ENCODE measurements at regions not wholly inside any gene's neighbourhood (a gene's known extent, or its start where the extent isn't known, plus 50 kb on each side); places are given as distances from the start of the nearest gene placed in this dataset.

GRCh38 chr11:19562156-19562555 is 150.5 kb upstream of the NAV2 start:
- no peaks in the 10 kb centered on the region for H3K9me3 ChIP-seq (ENCODE audit: control insufficient read depth in 2 of 2, low read length in 2 of 2)
- no peak overlapping the region for H3K4me3 ChIP-seq (ENCODE audit: low read length in 2 of 2)

DNA sequence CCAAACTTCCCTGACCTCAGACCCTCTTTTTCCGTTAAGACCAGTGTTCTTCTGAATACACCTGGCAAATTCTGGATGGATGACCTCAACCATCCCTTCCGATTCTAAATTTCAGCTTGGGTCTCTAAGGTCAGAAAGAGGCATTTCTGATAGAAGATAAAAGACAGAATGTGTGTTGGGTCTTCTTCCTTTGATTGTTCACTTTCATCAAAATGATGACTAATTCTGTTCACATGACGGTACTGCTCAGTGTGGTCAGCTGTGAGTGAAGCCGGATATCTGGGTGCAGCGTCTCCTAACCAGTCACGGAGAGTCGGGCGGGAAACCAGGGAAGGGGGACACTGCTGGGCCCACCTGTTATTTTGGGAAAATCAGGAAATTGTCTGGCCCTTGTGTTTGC is 151.6 kb upstream of the NAV2 start:
- Histone ChIP-seq H3K4me3 (ENCODE audit: low read length in 2 of 2) (no peak overlapping the region), H3K36me3 (ENCODE audit: control insufficient read depth in 2 of 2, insufficient read depth in 2 of 2, low read length in 2 of 2) (no peaks in the 10 kb centered on the region), H3K27ac (ENCODE audit: low read length) (no peak overlapping the region), H3K9ac (ENCODE audit: low read length in 2 of 2) (no peak overlapping the region), H3K4me1 (ENCODE audit: control insufficient read depth, insufficient read depth, low read length) (peaks cover 27% of the 10 kb centered on the region), H3K9me3 (ENCODE audit: control insufficient read depth in 2 of 2, low read length in 2 of 2) (no peaks in the 10 kb centered on the region), H3K27me3 (ENCODE audit: control insufficient read depth in 1 of 2, insufficient read depth in 2 of 2, low read length in 2 of 2) (no peaks in the 10 kb centered on the region)

More at GRCh38 chr11:19562156-19562555, 150.5 kb upstream of the NAV2 start:
- H3K27me3 ChIP-seq (ENCODE audit: control insufficient read depth in 1 of 2, insufficient read depth in 2 of 2, low read length in 2 of 2) = no peaks in the 10 kb centered on the region
- no peaks in the 10 kb centered on the region for H3K36me3 ChIP-seq (ENCODE audit: control insufficient read depth in 2 of 2, insufficient read depth in 2 of 2, low read length in 2 of 2)
- H3K4me1 ChIP-seq (ENCODE audit: control insufficient read depth, insufficient read depth, low read length) = peaks cover 39% of the 10 kb centered on the region
- peak overlapping the region in 1 of 2 donors; percentile 12 for H3K9ac ChIP-seq (ENCODE audit: low read length in 2 of 2)
- no peak overlapping the region for H3K27ac ChIP-seq (ENCODE audit: low read length)

- H3K27ac ChIP-seq (ENCODE audit: low read length) = no peak overlapping the region
- H3K36me3 ChIP-seq (ENCODE audit: control insufficient read depth in 2 of 2, insufficient read depth in 2 of 2, low read length in 2 of 2) = no peaks in the 10 kb centered on the region
- H3K27me3 ChIP-seq (ENCODE audit: control insufficient read depth in 1 of 2, insufficient read depth in 2 of 2, low read length in 2 of 2) = no peaks in the 10 kb centered on the region
- H3K4me3 ChIP-seq (ENCODE audit: low read length in 2 of 2) = no peak overlapping the region
- no peaks in the 10 kb centered on the region for H3K9me3 ChIP-seq (ENCODE audit: control insufficient read depth in 2 of 2, low read length in 2 of 2)
- H3K4me1 ChIP-seq (ENCODE audit: control insufficient read depth, insufficient read depth, low read length) = peaks cover 21% of the 10 kb centered on the region
- no peak overlapping the region for H3K9ac ChIP-seq (ENCODE audit: low read length in 2 of 2)
Measured at GRCh38 chr11:19560156-19560555, 152.5 kb upstream of the NAV2 start.

GRCh38 chr11:19559746-19560145 is 152.9 kb upstream of the NAV2 start:
- no peak overlapping the region for H3K27ac ChIP-seq (ENCODE audit: low read length)
- H3K27me3 ChIP-seq (ENCODE audit: control insufficient read depth in 1 of 2, insufficient read depth in 2 of 2, low read length in 2 of 2) = no peaks in the 10 kb centered on the region
- H3K9me3 ChIP-seq (ENCODE audit: control insufficient read depth in 2 of 2, low read length in 2 of 2) = no peaks in the 10 kb centered on the region
- peaks cover 17% of the 10 kb centered on the region for H3K4me1 ChIP-seq (ENCODE audit: control insufficient read depth, insufficient read depth, low read length)
- H3K36me3 ChIP-seq (ENCODE audit: control insufficient read depth in 2 of 2, insufficient read depth in 2 of 2, low read length in 2 of 2) = no peaks in the 10 kb centered on the region
- H3K9ac ChIP-seq (ENCODE audit: low read length in 2 of 2) = no peak overlapping the region
- H3K4me3 ChIP-seq (ENCODE audit: low read length in 2 of 2) = no peak overlapping the region

DNA sequence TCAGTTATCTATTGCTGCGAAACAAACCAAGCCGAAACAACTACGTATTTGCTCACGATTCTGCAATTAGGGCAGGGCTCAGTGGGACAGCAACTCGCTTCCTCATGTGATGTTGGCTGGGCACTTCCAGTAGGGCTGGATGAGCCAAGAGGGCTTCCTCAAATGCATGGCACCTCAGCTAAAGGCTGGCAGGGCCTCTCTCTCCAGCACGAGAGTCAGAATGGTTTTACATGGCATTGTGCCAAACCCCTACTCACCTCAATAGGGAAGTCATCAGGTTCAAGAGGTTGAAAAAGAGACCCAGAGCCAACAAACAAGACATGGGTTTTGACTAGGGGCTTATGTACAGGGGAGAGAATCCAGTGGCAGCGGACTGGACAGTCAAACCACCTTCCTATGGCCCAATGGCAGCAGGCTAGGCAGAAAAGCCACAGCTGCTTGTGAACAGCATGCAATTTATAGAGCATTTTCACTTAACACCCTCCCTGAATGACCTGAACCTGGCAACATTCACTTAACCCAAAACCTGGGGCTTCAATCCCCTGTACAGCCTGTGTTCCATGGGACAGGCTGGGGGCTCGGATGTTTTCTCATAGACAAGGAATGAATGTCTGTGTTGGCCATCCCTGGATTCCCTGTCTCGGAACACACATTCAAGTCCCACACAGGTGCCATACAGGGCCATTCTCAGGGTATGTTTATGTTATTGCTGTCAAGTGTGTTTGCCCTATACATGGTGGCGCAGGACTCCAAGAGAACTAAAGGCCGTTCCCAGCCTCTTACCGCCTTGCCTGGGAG is 154.2 kb upstream of the NAV2 start:
- Histone ChIP-seq H3K27ac (ENCODE audit: low read length) (no peak overlapping the region), H3K4me3 (ENCODE audit: low read length in 2 of 2) (no peak overlapping the region), H3K4me1 (ENCODE audit: control insufficient read depth, insufficient read depth, low read length) (peaks cover 14% of the 10 kb centered on the region), H3K36me3 (ENCODE audit: control insufficient read depth in 2 of 2, insufficient read depth in 2 of 2, low read length in 2 of 2) (no peaks in the 10 kb centered on the region), H3K9me3 (ENCODE audit: control insufficient read depth in 2 of 2, low read length in 2 of 2) (no peaks in the 10 kb centered on the region), H3K9ac (ENCODE audit: low read length in 2 of 2) (no peak overlapping the region), H3K27me3 (ENCODE audit: control insufficient read depth in 1 of 2, insufficient read depth in 2 of 2, low read length in 2 of 2) (no peaks in the 10 kb centered on the region)

DNA sequence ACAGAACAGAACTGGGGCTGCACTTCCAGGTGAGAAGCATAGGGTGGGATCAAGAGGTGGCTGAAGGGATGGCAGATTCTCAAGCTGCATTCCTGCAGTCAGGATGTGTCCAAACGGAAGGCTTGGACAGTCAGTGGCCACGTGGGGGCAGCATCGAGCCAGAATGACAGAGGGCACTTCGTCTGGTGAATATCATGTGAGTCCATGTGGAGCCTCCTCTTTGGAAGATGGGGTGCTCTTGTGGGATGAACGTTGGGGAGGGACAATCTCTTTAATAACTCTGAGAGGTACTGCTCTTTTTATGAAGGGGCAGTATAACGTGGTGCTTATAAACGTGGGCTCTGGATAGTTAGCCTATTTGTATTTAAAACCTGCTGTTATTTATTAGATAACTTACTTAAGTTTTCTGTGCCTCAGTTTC is 154.9 kb upstream of the NAV2 start:
- H3K9ac ChIP-seq (ENCODE audit: low read length in 2 of 2) = no peak overlapping the region
- H3K27ac ChIP-seq (ENCODE audit: low read length) = no peak overlapping the region

GRCh38 chr11:19557185-19557584 is 155.5 kb upstream of the NAV2 start:
- H3K9me3 ChIP-seq (ENCODE audit: control insufficient read depth in 2 of 2, low read length in 2 of 2) = no peaks in the 10 kb centered on the region
- H3K4me1 ChIP-seq (ENCODE audit: control insufficient read depth, insufficient read depth, low read length) = peaks cover 14% of the 10 kb centered on the region
- H3K27me3 ChIP-seq (ENCODE audit: control insufficient read depth in 1 of 2, insufficient read depth in 2 of 2, low read length in 2 of 2) = peaks cover 0 to 2% of the 10 kb centered on the region in 2 donors
- no peak overlapping the region for H3K27ac ChIP-seq (ENCODE audit: low read length)
- H3K36me3 ChIP-seq (ENCODE audit: control insufficient read depth in 2 of 2, insufficient read depth in 2 of 2, low read length in 2 of 2) = no peaks in the 10 kb centered on the region
- H3K9ac ChIP-seq (ENCODE audit: low read length in 2 of 2) = no peak overlapping the region
- no peak overlapping the region for H3K4me3 ChIP-seq (ENCODE audit: low read length in 2 of 2)

More for the DNA sequence above, 154.9 kb upstream of the NAV2 start:
- Histone ChIP-seq H3K36me3 (ENCODE audit: control insufficient read depth in 2 of 2, insufficient read depth in 2 of 2, low read length in 2 of 2) (no peaks in the 10 kb centered on the region), H3K4me3 (ENCODE audit: low read length in 2 of 2) (no peak overlapping the region), H3K9me3 (ENCODE audit: control insufficient read depth in 2 of 2, low read length in 2 of 2) (no peaks in the 10 kb centered on the region), H3K4me1 (ENCODE audit: control insufficient read depth, insufficient read depth, low read length) (peaks cover 14% of the 10 kb centered on the region), H3K27me3 (ENCODE audit: control insufficient read depth in 1 of 2, insufficient read depth in 2 of 2, low read length in 2 of 2) (peaks cover 0 to 2% of the 10 kb centered on the region in 2 donors)

- H3K9me3 ChIP-seq (ENCODE audit: control insufficient read depth in 2 of 2, low read length in 2 of 2) = no peaks in the 10 kb centered on the region
- H3K4me1 ChIP-seq (ENCODE audit: control insufficient read depth, insufficient read depth, low read length) = peaks cover 14% of the 10 kb centered on the region
- H3K36me3 ChIP-seq (ENCODE audit: control insufficient read depth in 2 of 2, insufficient read depth in 2 of 2, low read length in 2 of 2) = no peaks in the 10 kb centered on the region
- peaks cover 0 to 2% of the 10 kb centered on the region in 2 donors for H3K27me3 ChIP-seq (ENCODE audit: control insufficient read depth in 1 of 2, insufficient read depth in 2 of 2, low read length in 2 of 2)
- no peak overlapping the region for H3K27ac ChIP-seq (ENCODE audit: low read length)
- H3K4me3 ChIP-seq (ENCODE audit: low read length in 2 of 2) = no peak overlapping the region
- no peak overlapping the region for H3K9ac ChIP-seq (ENCODE audit: low read length in 2 of 2)
Measured at GRCh38 chr11:19555266-19555665, 157.4 kb upstream of the NAV2 start.

GRCh38 chr11:19553683-19554333 is 158.8 kb upstream of the NAV2 start:
- Histone ChIP-seq H3K9me3 (ENCODE audit: control insufficient read depth in 2 of 2, low read length in 2 of 2) (no peaks in the 10 kb centered on the region), H3K27ac (ENCODE audit: low read length) (no peak overlapping the region), H3K36me3 (ENCODE audit: control insufficient read depth in 2 of 2, insufficient read depth in 2 of 2, low read length in 2 of 2) (no peaks in the 10 kb centered on the region), H3K9ac (ENCODE audit: low read length in 2 of 2) (no peak overlapping the region), H3K27me3 (ENCODE audit: control insufficient read depth in 1 of 2, insufficient read depth in 2 of 2, low read length in 2 of 2) (peaks cover 0 to 4% of the 10 kb centered on the region in 2 donors), H3K4me1 (ENCODE audit: control insufficient read depth, insufficient read depth, low read length) (peaks cover 14% of the 10 kb centered on the region), H3K4me3 (ENCODE audit: low read length in 2 of 2) (no peak overlapping the region)

DNA sequence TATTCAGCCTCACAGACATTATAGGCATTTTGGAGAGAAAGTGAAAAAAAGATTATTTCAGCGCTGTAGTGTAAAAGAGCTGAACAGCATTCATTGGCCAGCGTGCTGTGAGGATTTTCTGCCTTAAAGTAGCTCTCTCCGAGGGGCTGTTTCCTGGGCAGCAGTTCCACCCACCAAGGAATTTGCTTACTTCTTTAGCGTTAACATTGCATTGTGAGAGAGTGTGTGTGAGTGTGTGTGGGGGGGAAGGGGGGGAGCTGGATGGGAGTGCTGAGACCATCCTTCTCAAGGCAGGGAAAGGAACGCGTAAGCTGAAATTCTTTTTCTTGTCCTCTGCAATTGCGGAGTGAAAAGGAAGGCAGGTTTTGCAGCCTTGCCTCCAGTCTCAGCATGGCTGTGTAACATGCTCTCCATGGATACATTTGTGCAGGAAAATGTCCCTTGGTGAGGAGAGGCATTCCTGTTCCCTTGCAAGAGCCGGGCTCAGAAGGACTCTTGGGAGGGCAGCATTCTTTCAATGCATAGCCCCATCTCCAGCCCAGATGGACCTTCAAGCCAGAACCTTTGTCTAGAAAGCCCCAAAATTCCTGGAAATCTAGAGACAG is 159.9 kb upstream of the NAV2 start:
- Histone ChIP-seq H3K9ac (ENCODE audit: low read length in 2 of 2) (no peak overlapping the region), H3K4me1 (ENCODE audit: control insufficient read depth, insufficient read depth, low read length) (peaks cover 13% of the 10 kb centered on the region), H3K27ac (ENCODE audit: low read length) (no peak overlapping the region), H3K9me3 (ENCODE audit: control insufficient read depth in 2 of 2, low read length in 2 of 2) (no peaks in the 10 kb centered on the region), H3K27me3 (ENCODE audit: control insufficient read depth in 1 of 2, insufficient read depth in 2 of 2, low read length in 2 of 2) (peaks cover 0 to 4% of the 10 kb centered on the region in 2 donors), H3K4me3 (ENCODE audit: low read length in 2 of 2) (no peak overlapping the region), H3K36me3 (ENCODE audit: control insufficient read depth in 2 of 2, insufficient read depth in 2 of 2, low read length in 2 of 2) (no peaks in the 10 kb centered on the region)
